PFSK-1 (cell line): ENCODE measurements at regions not wholly inside any gene's neighbourhood (a gene's known extent, or its start where the extent isn't known, plus 50 kb on each side); places are given as distances from the start of the nearest gene placed in this dataset.

Experiments used
- POLR2AphosphoS5 ChIP-seq: IDR thresholded peaks from 2 replicates; pipeline ENCODE4 v1.6.1; 2012; ENCODE audit warnings: low read depth, mild to moderate bottlenecking, control low read depth, low read length, moderate library complexity
- SIN3A ChIP-seq: IDR thresholded peaks from 2 replicates; pipeline ENCODE4 v1.6.1; 2012; ENCODE audit warnings: mild to moderate bottlenecking, low read length, moderate library complexity, borderline replicate concordance; ENCODE audit not compliant: insufficient read depth
- TF ChIP-seq, protein P1 (sequence below), 2 experiments: IDR thresholded peaks; 2 replicates each; pipeline versions ENCODE4 v1.6.1 to v1.8.0; 2011 to 2012; ENCODE audit warnings: low read depth in 2 of 2, low read length in 2 of 2, control low read depth in 1 of 2, inconsistent platforms in 1 of 2, mild to moderate bottlenecking in 1 of 2, moderate library complexity in 1 of 2; ENCODE audit not compliant: insufficient read depth in 1 of 2

GRCh38 chr16:86432691-86433090 is 77.6 kb upstream of the FOXF1 start:
- TF ChIP-seq, protein P1, sequence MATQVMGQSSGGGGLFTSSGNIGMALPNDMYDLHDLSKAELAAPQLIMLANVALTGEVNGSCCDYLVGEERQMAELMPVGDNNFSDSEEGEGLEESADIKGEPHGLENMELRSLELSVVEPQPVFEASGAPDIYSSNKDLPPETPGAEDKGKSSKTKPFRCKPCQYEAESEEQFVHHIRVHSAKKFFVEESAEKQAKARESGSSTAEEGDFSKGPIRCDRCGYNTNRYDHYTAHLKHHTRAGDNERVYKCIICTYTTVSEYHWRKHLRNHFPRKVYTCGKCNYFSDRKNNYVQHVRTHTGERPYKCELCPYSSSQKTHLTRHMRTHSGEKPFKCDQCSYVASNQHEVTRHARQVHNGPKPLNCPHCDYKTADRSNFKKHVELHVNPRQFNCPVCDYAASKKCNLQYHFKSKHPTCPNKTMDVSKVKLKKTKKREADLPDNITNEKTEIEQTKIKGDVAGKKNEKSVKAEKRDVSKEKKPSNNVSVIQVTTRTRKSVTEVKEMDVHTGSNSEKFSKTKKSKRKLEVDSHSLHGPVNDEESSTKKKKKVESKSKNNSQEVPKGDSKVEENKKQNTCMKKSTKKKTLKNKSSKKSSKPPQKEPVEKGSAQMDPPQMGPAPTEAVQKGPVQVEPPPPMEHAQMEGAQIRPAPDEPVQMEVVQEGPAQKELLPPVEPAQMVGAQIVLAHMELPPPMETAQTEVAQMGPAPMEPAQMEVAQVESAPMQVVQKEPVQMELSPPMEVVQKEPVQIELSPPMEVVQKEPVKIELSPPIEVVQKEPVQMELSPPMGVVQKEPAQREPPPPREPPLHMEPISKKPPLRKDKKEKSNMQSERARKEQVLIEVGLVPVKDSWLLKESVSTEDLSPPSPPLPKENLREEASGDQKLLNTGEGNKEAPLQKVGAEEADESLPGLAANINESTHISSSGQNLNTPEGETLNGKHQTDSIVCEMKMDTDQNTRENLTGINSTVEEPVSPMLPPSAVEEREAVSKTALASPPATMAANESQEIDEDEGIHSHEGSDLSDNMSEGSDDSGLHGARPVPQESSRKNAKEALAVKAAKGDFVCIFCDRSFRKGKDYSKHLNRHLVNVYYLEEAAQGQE (IDR thresholded peaks at IDR 0.05; ENCODE audit: insufficient read depth in 1 of 2, low read depth in 2 of 2, low read length in 2 of 2), result no peak
- no peak for TF ChIP-seq POLR2AphosphoS5
- TF ChIP-seq SIN3A, result no peak
